ENCODE measurements at regions not wholly inside any gene's neighbourhood (a gene's known extent, or its start where the extent isn't known, plus 50 kb on each side); places are given as distances from the start of the nearest gene placed in this dataset.

DNA sequence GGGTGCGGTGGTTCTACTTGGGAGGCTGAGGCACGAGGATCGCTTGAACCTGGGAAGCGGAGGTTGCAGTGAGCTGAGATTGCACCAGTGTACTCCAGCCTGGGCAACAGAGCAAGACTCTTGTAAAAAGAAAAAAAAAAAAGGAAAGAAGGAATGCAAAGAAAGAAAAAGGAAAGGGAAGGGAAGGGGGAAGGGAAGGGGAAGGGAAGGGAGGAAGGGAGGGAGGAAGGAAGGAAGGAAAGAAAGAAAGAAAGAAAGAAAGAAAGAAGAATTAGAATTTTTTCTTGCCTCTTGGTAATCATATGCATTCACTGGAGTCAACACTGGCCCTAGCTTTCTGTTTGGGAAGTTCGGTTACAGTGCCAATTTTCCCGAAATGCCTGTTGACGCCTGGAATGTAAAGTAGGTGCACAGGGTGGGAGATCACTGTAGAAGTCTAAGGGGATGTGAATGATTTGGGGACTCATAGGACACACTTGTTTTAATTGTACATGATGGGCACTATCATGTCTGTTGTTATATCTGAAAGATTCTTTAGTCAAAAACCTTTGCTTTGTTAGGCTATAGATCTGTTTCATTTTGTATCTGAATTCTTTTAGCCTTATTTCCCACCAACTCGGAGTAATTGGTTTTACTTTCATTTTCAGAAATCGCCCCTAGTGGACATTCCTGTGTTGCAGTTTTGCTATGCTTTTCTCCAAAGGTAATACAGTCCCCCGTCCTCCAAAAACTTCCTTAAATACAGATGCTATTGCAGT is 59.8 kb upstream of the MORC3 start:
- Histone ChIP-seq H3K27me3 (replicated peaks in 1 of 7) (no peaks in the 10 kb centered on the region), H3K4me3 (peak overlapping the region in 7 of 8 donors; percentile 18 to 68 (median 35)), H3K4me1 (peaks cover 6 to 70% (median 31%) of the 10 kb centered on the region in 6 donors), H3K9me3 (no peaks in the 10 kb centered on the region), H3K27ac (peak overlapping the region; percentile 77 to 89 (median 88)), H3K36me3 (peaks cover 3 to 83% (median 17%) of the 10 kb centered on the region in 6 donors)
- intact Hi-C loops (cut with DNase I; ENCODE audit: low total_unique reads) = no loop called here
- DNase-seq = no peak
- no peak for TF ChIP-seq POLR2AphosphoS5 (IDR thresholded peaks at IDR 0.05)
- no peak for TF ChIP-seq POLR2A (IDR thresholded peaks at IDR 0.05)
- TF ChIP-seq, protein P1, sequence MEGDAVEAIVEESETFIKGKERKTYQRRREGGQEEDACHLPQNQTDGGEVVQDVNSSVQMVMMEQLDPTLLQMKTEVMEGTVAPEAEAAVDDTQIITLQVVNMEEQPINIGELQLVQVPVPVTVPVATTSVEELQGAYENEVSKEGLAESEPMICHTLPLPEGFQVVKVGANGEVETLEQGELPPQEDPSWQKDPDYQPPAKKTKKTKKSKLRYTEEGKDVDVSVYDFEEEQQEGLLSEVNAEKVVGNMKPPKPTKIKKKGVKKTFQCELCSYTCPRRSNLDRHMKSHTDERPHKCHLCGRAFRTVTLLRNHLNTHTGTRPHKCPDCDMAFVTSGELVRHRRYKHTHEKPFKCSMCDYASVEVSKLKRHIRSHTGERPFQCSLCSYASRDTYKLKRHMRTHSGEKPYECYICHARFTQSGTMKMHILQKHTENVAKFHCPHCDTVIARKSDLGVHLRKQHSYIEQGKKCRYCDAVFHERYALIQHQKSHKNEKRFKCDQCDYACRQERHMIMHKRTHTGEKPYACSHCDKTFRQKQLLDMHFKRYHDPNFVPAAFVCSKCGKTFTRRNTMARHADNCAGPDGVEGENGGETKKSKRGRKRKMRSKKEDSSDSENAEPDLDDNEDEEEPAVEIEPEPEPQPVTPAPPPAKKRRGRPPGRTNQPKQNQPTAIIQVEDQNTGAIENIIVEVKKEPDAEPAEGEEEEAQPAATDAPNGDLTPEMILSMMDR (IDR thresholded peaks at IDR 0.05 in 8 of 11, conservative IDR thresholded peaks at IDR 0.05 in 3 of 11) = peak; percentile 58 to 88 (median 81)
- WGBS, 5 donors = 42 to 48% (median 43%) methylated on average over 10 of the region's 10 CpGs

DNA sequence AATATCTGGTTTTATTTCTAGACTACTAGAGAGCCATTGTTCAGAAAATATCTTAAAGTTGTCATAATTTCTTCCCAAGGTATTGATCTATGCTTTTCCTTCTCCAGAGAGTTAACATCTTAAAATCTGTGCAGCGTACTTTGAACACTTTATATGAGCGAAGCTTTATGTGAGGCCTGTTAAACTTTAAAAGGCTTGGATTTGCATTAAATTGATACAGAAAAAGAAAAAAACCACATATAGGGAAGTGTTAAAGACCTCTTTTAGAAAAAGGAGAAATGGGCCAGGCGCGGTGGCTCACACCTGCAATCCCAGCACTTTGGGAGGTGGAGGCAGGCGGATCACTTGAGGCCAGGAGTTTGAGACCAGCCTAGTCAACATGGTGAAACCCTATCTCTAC is 59.2 kb upstream of the MORC3 start:
- H3K4me3 ChIP-seq = peak overlapping the region in 6 of 8 donors; percentile 18 to 68 (median 36)

DNA sequence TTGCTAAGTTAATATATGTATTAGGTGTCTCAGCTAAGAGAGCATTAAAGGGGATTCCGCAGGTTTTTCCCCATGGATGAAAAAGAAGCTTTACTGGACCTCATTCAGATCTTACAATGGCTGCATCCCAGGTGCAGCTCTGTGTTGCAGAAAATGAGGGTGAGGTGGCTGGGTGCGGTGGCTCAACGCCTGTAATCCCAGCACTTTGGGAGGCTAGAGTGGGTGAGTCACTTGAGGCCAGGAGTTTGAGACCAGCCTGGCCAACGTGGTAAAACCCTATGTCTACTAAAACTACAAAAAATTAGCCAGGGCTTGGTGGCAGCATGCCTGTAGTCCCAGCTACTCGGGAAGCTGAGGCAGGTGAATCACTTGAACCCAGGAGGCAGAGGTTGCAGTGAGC is 58.5 kb upstream of the MORC3 start:
- Histone ChIP-seq H3K4me1 (peaks cover 6 to 62% (median 23%) of the 10 kb centered on the region in 6 donors), H3K9me3 (no peaks in the 10 kb centered on the region), H3K27me3 (replicated peaks in 1 of 7) (no peaks in the 10 kb centered on the region), H3K4me3 (no peak overlapping the region), H3K27ac (peak overlapping the region in 3 of 8 donors; percentile 15 to 88 (median 77)), H3K36me3 (peaks cover 3 to 83% (median 27%) of the 10 kb centered on the region in 6 donors)
- TF ChIP-seq POLR2A (IDR thresholded peaks at IDR 0.05) (no peak), POLR2AphosphoS5 (IDR thresholded peaks at IDR 0.05) (no peak)
- TF ChIP-seq, protein P1 (IDR thresholded peaks at IDR 0.05 in 8 of 11, conservative IDR thresholded peaks at IDR 0.05 in 3 of 11) = no peak
- DNase-seq = no peak
- 89 to 96% (median 94%) methylated on average over 5 of the region's 5 CpGs for WGBS, 5 donors
- intact Hi-C loops (cut with DNase I; ENCODE audit: low total_unique reads) = no loop called here

More for the DNA sequence above, 59.2 kb upstream of the MORC3 start:
- TF ChIP-seq POLR2A (IDR thresholded peaks at IDR 0.05) = no peak
- TF ChIP-seq, protein P1 (IDR thresholded peaks at IDR 0.05 in 8 of 11, conservative IDR thresholded peaks at IDR 0.05 in 3 of 11) = peak in 6 of 11 experiments; percentile 10 to 26 (median 18)
- no peak for TF ChIP-seq POLR2AphosphoS5 (IDR thresholded peaks at IDR 0.05)
- Histone ChIP-seq H3K9me3 (no peaks in the 10 kb centered on the region), H3K4me1 (peaks cover 6 to 69% (median 29%) of the 10 kb centered on the region in 6 donors), H3K27me3 (replicated peaks in 1 of 7) (no peaks in the 10 kb centered on the region), H3K27ac (peak overlapping the region; percentile 77 to 89 (median 88)), H3K36me3 (peaks cover 3 to 83% (median 22%) of the 10 kb centered on the region in 6 donors)
- 56 to 74% (median 68%) methylated on average over 5 of the region's 5 CpGs for WGBS, 5 donors
- intact Hi-C loops (cut with DNase I; ENCODE audit: low total_unique reads) = no loop called here
- DNase-seq = peak; percentile 76

DNA sequence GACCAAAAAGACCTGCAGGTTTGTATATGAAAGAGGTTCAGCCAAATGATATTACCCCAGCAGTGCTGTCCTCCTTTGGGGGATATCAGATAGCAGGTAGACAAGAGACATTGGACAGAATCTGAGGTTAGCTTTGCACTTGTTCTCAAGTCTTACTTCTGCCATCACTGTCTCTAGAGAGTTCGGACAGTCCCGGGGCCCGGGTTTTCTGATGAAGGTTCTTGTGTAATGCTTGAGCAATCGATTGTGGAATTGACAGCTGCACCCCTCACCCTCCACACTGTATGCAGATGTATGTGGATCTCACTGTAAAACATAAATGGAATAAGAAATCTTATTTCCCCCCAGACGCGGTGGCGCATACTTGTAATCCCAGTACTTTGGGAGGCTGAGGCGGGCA is 56.2 kb upstream of the MORC3 start:
- intact Hi-C loops (cut with DNase I; ENCODE audit: low total_unique reads) = no loop called here
- Histone ChIP-seq H3K27ac (peak overlapping the region in 4 of 8 donors; percentile 7 to 40 (median 30)), H3K4me1 (peaks cover 6 to 54% (median 22%) of the 10 kb centered on the region in 6 donors), H3K36me3 (peaks cover 3 to 87% (median 27%) of the 10 kb centered on the region in 6 donors), H3K27me3 (replicated peaks in 1 of 7) (no peaks in the 10 kb centered on the region), H3K9me3 (peaks cover 0 to 6% (median 0%) of the 10 kb centered on the region in 8 donors), H3K4me3 (no peak overlapping the region)
- TF ChIP-seq POLR2AphosphoS5 (IDR thresholded peaks at IDR 0.05) (no peak), POLR2A (IDR thresholded peaks at IDR 0.05) (no peak)
- TF ChIP-seq, protein P1 (IDR thresholded peaks at IDR 0.05 in 8 of 11, conservative IDR thresholded peaks at IDR 0.05 in 3 of 11) = no peak
- peak; percentile 74 for DNase-seq
- WGBS, 5 donors = 55 to 78% (median 61%) methylated on average over 8 of the region's 8 CpGs

All from spleen (tissue), 11 donors.